ENCODE measurements at regions not wholly inside any gene's neighbourhood (a gene's known extent, or its start where the extent isn't known, plus 50 kb on each side); places are given as distances from the start of the nearest gene placed in this dataset.

- TF ChIP-seq CTCF (IDR thresholded peaks at IDR 0.05) = no peak
- no peak overlapping the region for H3K27ac Mint-ChIP-seq
- peaks cover 16% of the 10 kb centered on the region for H3K4me1 Mint-ChIP-seq (ENCODE audit: low read depth)
- no peak for DNase-seq
- no peaks in the 10 kb centered on the region for H3K9me3 Mint-ChIP-seq
- no peaks in the 10 kb centered on the region for H3K36me3 Mint-ChIP-seq (ENCODE audit: low read depth)
- no peaks in the 10 kb centered on the region; the same call in 1 of the 2 replicates for H3K27me3 Mint-ChIP-seq (ENCODE audit: insufficient read depth)
- no peak overlapping the region for H3K4me3 Mint-ChIP-seq
Measured at GRCh38 chr10:88187472-88187871, 324.0 kb downstream of the PTEN start.

DNA sequence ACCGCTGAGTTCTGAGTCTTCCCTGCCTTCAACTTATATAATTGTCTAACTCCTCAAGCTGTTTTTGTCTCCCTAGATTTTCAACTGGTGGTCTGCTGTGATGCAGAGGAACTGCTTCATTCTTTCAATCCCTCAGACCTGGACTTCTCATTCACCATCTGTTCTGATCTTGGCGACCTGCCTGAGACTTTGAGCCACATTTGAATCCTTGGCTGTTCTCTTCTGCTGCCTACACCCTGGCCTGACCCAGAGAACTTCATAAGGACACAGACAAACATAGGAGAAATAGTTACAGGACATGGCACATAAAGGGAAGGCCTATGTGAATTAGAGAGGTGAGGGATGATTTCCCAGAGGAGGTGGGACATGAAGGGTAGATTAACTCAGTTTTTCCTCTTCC, 326.7 kb downstream of the PTEN start:
- Mint-ChIP-seq H3K27me3 (ENCODE audit: insufficient read depth) (no peaks in the 10 kb centered on the region; the same call in 1 of the 2 replicates), H3K36me3 (ENCODE audit: low read depth) (no peaks in the 10 kb centered on the region), H3K4me3 (no peak overlapping the region), H3K4me1 (ENCODE audit: low read depth) (peaks cover 31% of the 10 kb centered on the region), H3K27ac (no peak overlapping the region), H3K9me3 (no peaks in the 10 kb centered on the region)
- no peak for TF ChIP-seq CTCF (IDR thresholded peaks at IDR 0.05)
- DNase-seq = no peak

GRCh38 chr10:88190540-88191235, 327.3 kb downstream of the PTEN start:
- Mint-ChIP-seq H3K4me1 (ENCODE audit: low read depth) (peaks cover 28% of the 10 kb centered on the region), H3K4me3 (no peak overlapping the region), H3K27ac (no peak overlapping the region), H3K9me3 (no peaks in the 10 kb centered on the region), H3K27me3 (ENCODE audit: insufficient read depth) (no peaks in the 10 kb centered on the region; the same call in 1 of the 2 replicates), H3K36me3 (ENCODE audit: low read depth) (no peaks in the 10 kb centered on the region)
- DNase-seq = no peak
- no peak for TF ChIP-seq CTCF (IDR thresholded peaks at IDR 0.05)

DNA sequence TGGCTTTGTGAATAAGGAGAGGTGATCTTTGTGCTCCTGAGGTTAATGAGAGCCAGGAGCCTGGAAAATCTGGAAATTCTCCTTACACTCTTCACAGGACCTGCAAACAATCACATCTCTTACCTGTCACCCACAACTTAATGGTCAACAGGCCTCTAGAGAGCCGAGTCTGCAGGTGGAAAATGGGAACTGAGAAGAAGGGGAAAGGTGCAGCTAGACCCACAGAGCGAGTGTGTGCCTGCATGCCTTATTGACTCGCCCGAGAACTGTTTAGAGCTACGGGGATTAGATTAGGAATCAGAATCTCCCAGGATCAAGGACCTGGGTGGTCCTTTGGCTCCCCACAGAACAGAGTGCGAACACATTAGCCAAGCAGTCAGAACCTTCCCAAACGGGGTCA, 329.6 kb downstream of the PTEN start:
- no peak for DNase-seq
- Mint-ChIP-seq H3K4me1 (ENCODE audit: low read depth) (peaks cover 16% of the 10 kb centered on the region), H3K36me3 (ENCODE audit: low read depth) (no peaks in the 10 kb centered on the region), H3K27me3 (ENCODE audit: insufficient read depth) (no peaks in the 10 kb centered on the region; the same call in 1 of the 2 replicates), H3K27ac (no peak overlapping the region), H3K4me3 (no peak overlapping the region), H3K9me3 (no peaks in the 10 kb centered on the region)
- TF ChIP-seq CTCF (IDR thresholded peaks at IDR 0.05) = no peak

DNA sequence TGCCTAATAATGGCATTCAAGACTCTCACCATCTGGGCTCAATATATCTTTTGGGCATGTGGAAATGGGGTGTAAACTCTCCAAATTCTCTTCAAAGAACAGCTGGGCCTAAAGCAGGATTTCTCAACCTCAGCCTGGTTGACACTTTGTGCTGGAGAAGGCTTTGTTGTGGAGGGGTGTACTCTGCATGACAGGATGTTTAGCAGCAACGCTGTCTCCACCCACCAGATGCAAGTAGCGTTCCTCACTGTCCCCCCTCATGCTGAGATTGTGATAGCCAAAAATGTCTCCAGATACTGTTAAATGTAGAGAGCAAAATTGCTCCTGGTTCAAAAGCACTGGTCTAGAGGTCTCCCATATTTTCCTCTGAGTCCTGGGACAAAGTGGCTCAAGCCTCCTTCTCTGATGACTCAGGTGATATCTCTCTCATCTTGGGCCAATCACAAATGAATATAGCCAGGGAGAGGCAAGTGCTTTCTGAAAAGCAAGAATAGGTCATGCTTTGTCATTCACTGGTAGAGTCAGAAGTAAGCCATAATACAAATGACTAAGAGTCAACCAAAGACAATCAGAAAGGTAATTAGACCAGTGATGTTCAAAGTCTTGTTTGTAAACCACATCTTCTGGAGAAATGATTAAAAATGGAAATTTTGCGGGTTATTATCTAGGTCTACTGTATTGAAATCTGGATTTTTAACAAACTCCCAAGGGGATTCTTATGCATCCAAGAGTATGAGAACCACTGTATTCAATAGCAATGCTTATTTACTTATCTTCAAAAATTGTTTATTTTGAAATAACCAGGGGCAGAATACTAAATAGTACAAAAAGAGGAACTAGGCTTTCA, 330.8 kb downstream of the PTEN start:
- no peak overlapping the region for H3K4me3 Mint-ChIP-seq
- no peaks in the 10 kb centered on the region for H3K36me3 Mint-ChIP-seq (ENCODE audit: low read depth)
- H3K27ac Mint-ChIP-seq = peak overlapping the region; percentile 17; the same call in 1 of the 2 replicates
- no peaks in the 10 kb centered on the region; the same call in 1 of the 2 replicates for H3K27me3 Mint-ChIP-seq (ENCODE audit: insufficient read depth)
- H3K4me1 Mint-ChIP-seq (ENCODE audit: low read depth) = peaks cover 16% of the 10 kb centered on the region
- H3K9me3 Mint-ChIP-seq = no peaks in the 10 kb centered on the region
- TF ChIP-seq CTCF (IDR thresholded peaks at IDR 0.05) = no peak
- peak; percentile 76 for DNase-seq
